Mammary epithelial cell (primary cell): ENCODE measurements at regions not wholly inside any gene's neighbourhood (a gene's known extent, or its start where the extent isn't known, plus 50 kb on each side); places are given as distances from the start of the nearest gene placed in this dataset.

ENCODE experiments used
- CTCF ChIP-seq, 2 donors: IDR thresholded peaks in 1 of 2; conservative IDR thresholded peaks in 1 of 2; 2 replicates each; pipeline ENCODE4 v1.5.1; 2011 to 2012; ENCODE audit warnings: inconsistent platforms in 2 of 2, low read length in 2 of 2, mild to moderate bottlenecking in 2 of 2, control low read depth in 1 of 2, low read depth in 1 of 2; ENCODE audit not compliant: insufficient read depth in 1 of 2; ENCODE audit errors: extremely low read depth in 1 of 2
- EZH2 ChIP-seq: IDR thresholded peaks from 2 replicates; pipeline ENCODE4 v1.6.1; 2012; ENCODE audit warnings: low read length, inconsistent platforms, borderline replicate concordance

- TF ChIP-seq EZH2 (no peak), CTCF (conservative IDR thresholded peaks at IDR 0.05 in 1 of 2, IDR thresholded peaks at IDR 0.05 in 1 of 2; ENCODE audit: extremely low read depth in 1 of 2, insufficient read depth in 1 of 2, low read depth in 1 of 2, low read length in 2 of 2) (peak in 1 of 2 donors; percentile 37)
These were observed 395.6 kb upstream of the DIPK2B start for GRCh38 chrX:45596188-45596808.
